Neuronal stem cell (in vitro differentiated cells): ENCODE measurements at regions not wholly inside any gene's neighbourhood (a gene's known extent, or its start where the extent isn't known, plus 50 kb on each side); places are given as distances from the start of the nearest gene placed in this dataset.

Experiments used
- DNase-seq: peaks from one replicate; pipeline ENCODE4 v3.0.0-alpha.2; 2013; ENCODE audit warnings: low spot score
- H2AFZ ChIP-seq: one replicate; pipeline ENCODE4 v1.6.1; 2013; ENCODE audit warnings: mild to moderate bottlenecking, low read length, inconsistent platforms
- H2AK5ac ChIP-seq: 2 replicates; pipeline ENCODE4 v1.6.1; 2013; ENCODE audit warnings: low read depth, mild to moderate bottlenecking, inconsistent platforms, low read length, moderate library complexity, mixed read lengths
- H2BK120ac ChIP-seq: 2 replicates; pipeline ENCODE4 v1.6.1; 2013; ENCODE audit warnings: low read depth, mild to moderate bottlenecking, inconsistent platforms, low read length, moderate library complexity, mixed read lengths
- H2BK12ac ChIP-seq: one replicate; pipeline ENCODE4 v1.6.1; 2013; ENCODE audit warnings: low read length, inconsistent platforms
- H2BK15ac ChIP-seq: 2 replicates; pipeline ENCODE4 v1.6.1; 2013; ENCODE audit warnings: mild to moderate bottlenecking, low read length, inconsistent platforms, mixed read lengths
- H2BK5ac ChIP-seq: one replicate; pipeline ENCODE4 v1.6.1; 2013; ENCODE audit warnings: inconsistent platforms, mild to moderate bottlenecking, low read length, moderate library complexity
- H3K14ac ChIP-seq: one replicate; pipeline ENCODE4 v1.6.1; 2013; ENCODE audit warnings: low read length, inconsistent platforms
- H3K18ac ChIP-seq: 2 replicates; pipeline ENCODE4 v1.6.1; 2013; ENCODE audit warnings: low read length, inconsistent platforms
- H3K23ac ChIP-seq: 2 replicates; pipeline ENCODE4 v1.6.1; 2013; ENCODE audit warnings: low read depth, mild to moderate bottlenecking, mixed read lengths, low read length, inconsistent platforms; ENCODE audit not compliant: poor library complexity
- H3K27ac ChIP-seq: replicated peaks from 3 replicates; pipeline ENCODE4 v1.5.1; 2013; ENCODE audit warnings: low read length, inconsistent platforms
- H3K27me3 ChIP-seq, 3 experiments: 2 replicates each; pipeline ENCODE4 v1.6.1; 2013; ENCODE audit warnings: low read length in 3 of 3, mild to moderate bottlenecking in 2 of 3, inconsistent platforms in 1 of 3, low read depth in 1 of 3, mixed read lengths in 1 of 3, moderate library complexity in 1 of 3; ENCODE audit not compliant: control insufficient read depth in 3 of 3, insufficient read depth in 3 of 3
- H3K36me3 ChIP-seq, 2 donors: replicated peaks in 1 of 2; 2 replicates each; pipeline ENCODE4 v1.6.1; 2013; ENCODE audit warnings: low read length in 2 of 2; ENCODE audit not compliant: control insufficient read depth in 2 of 2, insufficient read depth in 2 of 2
- H3K4ac ChIP-seq: 2 replicates; pipeline ENCODE4 v1.6.1; 2013; ENCODE audit warnings: inconsistent platforms, mild to moderate bottlenecking, low read length, moderate library complexity
- H3K4me1 ChIP-seq, 2 donors: 1 replicate in 1 of 2; 2 replicates in 1 of 2; pipeline ENCODE4 v1.6.1; 2013; ENCODE audit warnings: low read length in 2 of 2, low read depth in 1 of 2; ENCODE audit not compliant: control insufficient read depth in 2 of 2, insufficient read depth in 1 of 2
- H3K4me2 ChIP-seq: one replicate; pipeline ENCODE4 v1.6.1; 2013; ENCODE audit warnings: mild to moderate bottlenecking, low read length, inconsistent platforms; ENCODE audit not compliant: insufficient read depth, poor library complexity, severe bottlenecking
- H3K4me3 ChIP-seq, 2 donors: 2 replicates each; pipeline ENCODE4 v1.5.1; 2013; ENCODE audit warnings: low read length in 2 of 2, mild to moderate bottlenecking in 2 of 2, inconsistent platforms in 1 of 2, moderate library complexity in 1 of 2
- H3K79me1 ChIP-seq: one replicate; pipeline ENCODE4 v1.6.1; 2013; ENCODE audit warnings: low read depth, mild to moderate bottlenecking, inconsistent platforms, low read length, moderate library complexity
- H3K9ac ChIP-seq: one replicate; pipeline ENCODE4 v1.6.1; 2013; ENCODE audit warnings: mild to moderate bottlenecking, low read depth, low read length, inconsistent platforms; ENCODE audit not compliant: poor library complexity
- H3K9me3 ChIP-seq, 2 donors: replicated peaks in 1 of 2; 2 replicates each; pipeline versions ENCODE3 to v1.6.1; 2013; ENCODE audit warnings: low read length in 2 of 2, mild to moderate bottlenecking in 2 of 2, inconsistent platforms in 1 of 2, low read depth in 1 of 2, mixed read lengths in 1 of 2, moderate library complexity in 1 of 2; ENCODE audit not compliant: control insufficient read depth in 2 of 2, insufficient read depth in 1 of 2
- H4K8ac ChIP-seq: one replicate; pipeline ENCODE4 v1.6.1; 2013; ENCODE audit warnings: low read depth, mild to moderate bottlenecking, inconsistent platforms, low read length, moderate library complexity
- H4K91ac ChIP-seq: one replicate; pipeline ENCODE4 v1.6.1; 2013; ENCODE audit warnings: low read length, low read depth, mild to moderate bottlenecking, inconsistent platforms; ENCODE audit not compliant: poor library complexity
- WGBS, 2 donors: extraction: QIAGEN DNeasy Blood & Tissue Kit; methylation state at CpG; one replicate each; pipeline ENCODE4 v1.1.7; 2013; ENCODE audit warnings: missing lambda C conversion rate in 2 of 2, mixed read lengths in 1 of 2; ENCODE audit not compliant: insufficient read length in 2 of 2, insufficient replicate concordance in 1 of 2; ENCODE audit errors: extremely low coverage in 2 of 2; 5-methylcytosine and 5-hydroxymethylcytosine counted together

DNA sequence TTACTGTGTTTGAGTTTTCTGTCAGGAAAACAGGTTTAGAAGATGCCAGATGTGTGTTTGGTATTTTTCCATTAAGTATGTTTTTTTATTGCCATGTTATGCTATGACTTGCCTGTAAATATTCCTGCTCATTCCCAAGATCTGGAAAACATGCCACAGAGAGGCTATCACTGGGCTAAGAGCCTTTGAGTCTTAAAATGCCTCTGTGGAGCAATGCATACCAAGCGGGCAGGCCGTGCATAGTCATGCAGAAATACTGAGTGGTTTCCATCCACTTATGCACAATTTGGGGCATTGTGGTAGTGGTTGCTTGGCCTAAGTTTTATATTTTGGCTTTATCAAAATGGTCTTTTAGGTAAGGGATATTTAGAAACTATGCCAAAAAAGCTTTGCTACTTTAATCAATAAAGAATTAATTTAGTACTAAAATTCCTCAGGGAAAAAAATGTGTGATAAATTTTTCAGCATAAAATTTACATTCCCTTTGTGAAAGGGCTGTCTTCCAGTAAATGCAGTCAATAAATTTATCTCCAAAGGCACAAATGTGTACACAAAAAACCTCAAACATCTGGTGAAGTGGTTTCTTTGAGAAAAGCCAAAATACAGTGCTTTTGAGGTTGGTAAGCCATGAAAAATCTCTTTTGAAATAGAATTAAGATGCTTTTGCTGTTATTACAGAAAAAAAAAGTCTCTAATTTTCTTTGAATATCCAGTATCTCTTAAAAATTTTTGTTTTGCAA is 341.3 kb upstream of the FBXO33 start:
- no peak for DNase-seq
- Histone ChIP-seq H3K4me3 (no peak overlapping the region), H2AK5ac (no peak overlapping the region), H2AFZ (no peak overlapping the region), H3K36me3 (no peaks in the 10 kb centered on the region), H2BK12ac (no peak overlapping the region), H3K4me1 (no peaks in the 10 kb centered on the region), H2BK120ac (no peak overlapping the region), H3K4ac (no peak overlapping the region), H3K27ac (no peak overlapping the region), H3K14ac (no peak overlapping the region), H3K18ac (no peak overlapping the region), H3K4me2 (no peak overlapping the region), H4K8ac (no peak overlapping the region), H2BK5ac (no peak overlapping the region), H3K9ac (no peak overlapping the region), H3K23ac (no peak overlapping the region), H3K27me3 (no peaks in the 10 kb centered on the region), H3K9me3 (no peaks in the 10 kb centered on the region), H2BK15ac (no peak overlapping the region), H3K79me1 (no peaks in the 10 kb centered on the region), H4K91ac (no peak overlapping the region)
- no CpG with 5 or more reads among the region's 2 CpGs for WGBS, 2 donors

DNA sequence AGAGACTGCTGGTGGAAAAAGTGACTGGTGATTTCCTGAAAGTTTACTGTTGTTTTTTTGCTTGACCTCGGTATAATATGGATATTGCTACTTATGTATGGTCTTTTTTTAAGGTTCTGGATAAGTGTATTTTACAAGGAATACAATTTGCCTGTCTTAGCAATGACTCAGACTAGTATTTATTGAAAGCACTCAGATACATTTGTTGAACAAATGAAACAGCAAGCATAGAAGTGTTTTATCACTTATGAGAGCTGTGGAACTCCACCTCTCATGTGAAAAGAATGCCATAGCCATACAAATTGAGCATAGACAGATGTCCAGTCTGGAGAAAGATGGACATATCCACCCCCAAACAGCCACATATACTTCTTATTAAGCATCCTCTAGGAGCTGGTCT is 340.4 kb upstream of the FBXO33 start:
- Histone ChIP-seq H4K91ac (no peak overlapping the region), H2BK120ac (no peak overlapping the region), H3K79me1 (no peaks in the 10 kb centered on the region), H3K4me3 (no peak overlapping the region), H2AFZ (no peak overlapping the region), H2BK15ac (no peak overlapping the region), H3K4ac (no peak overlapping the region), H2BK12ac (no peak overlapping the region), H2AK5ac (no peak overlapping the region), H3K14ac (no peak overlapping the region), H3K18ac (no peak overlapping the region), H3K9me3 (no peaks in the 10 kb centered on the region), H3K9ac (no peak overlapping the region), H3K4me2 (no peak overlapping the region), H3K4me1 (no peaks in the 10 kb centered on the region), H4K8ac (no peak overlapping the region), H3K36me3 (no peaks in the 10 kb centered on the region), H2BK5ac (no peak overlapping the region), H3K23ac (no peak overlapping the region), H3K27me3 (no peaks in the 10 kb centered on the region), H3K27ac (no peak overlapping the region)
- no CpG with 5 or more reads among the region's 1 CpG for WGBS, 2 donors
- no peak for DNase-seq

GRCh38 chr14:39768589-39768988 is 336.4 kb upstream of the FBXO33 start:
- H3K4ac ChIP-seq = no peak overlapping the region
- no peak overlapping the region for H2AFZ ChIP-seq
- H2BK12ac ChIP-seq = no peak overlapping the region
- no CpG with 5 or more reads among the region's 1 CpG for WGBS, 2 donors
- H3K23ac ChIP-seq = no peak overlapping the region
- H2BK5ac ChIP-seq = no peak overlapping the region
- H3K9me3 ChIP-seq = no peaks in the 10 kb centered on the region
- no peaks in the 10 kb centered on the region for H3K36me3 ChIP-seq
- no peak overlapping the region for H3K27ac ChIP-seq
- H2BK120ac ChIP-seq = no peak overlapping the region
- H4K8ac ChIP-seq = no peak overlapping the region
- DNase-seq = no peak
- no peak overlapping the region for H3K9ac ChIP-seq
- no peak overlapping the region for H3K14ac ChIP-seq
- no peak overlapping the region for H3K4me2 ChIP-seq
- no peaks in the 10 kb centered on the region for H3K4me1 ChIP-seq
- no peak overlapping the region for H2BK15ac ChIP-seq
- H3K18ac ChIP-seq = no peak overlapping the region
- no peaks in the 10 kb centered on the region for H3K79me1 ChIP-seq
- H2AK5ac ChIP-seq = no peak overlapping the region
- no peak overlapping the region for H4K91ac ChIP-seq
- H3K4me3 ChIP-seq = no peak overlapping the region
- H3K27me3 ChIP-seq = no peaks in the 10 kb centered on the region

GRCh38 chr14:39766397-39767000 is 334.3 kb upstream of the FBXO33 start:
- Histone ChIP-seq H4K8ac (no peak overlapping the region), H2BK120ac (no peak overlapping the region), H2BK5ac (no peak overlapping the region), H2BK12ac (no peak overlapping the region), H3K18ac (no peak overlapping the region), H3K23ac (no peak overlapping the region), H4K91ac (no peak overlapping the region), H2AK5ac (no peak overlapping the region), H2BK15ac (no peak overlapping the region), H3K4me3 (no peak overlapping the region), H3K79me1 (no peaks in the 10 kb centered on the region), H2AFZ (no peak overlapping the region), H3K4me1 (no peaks in the 10 kb centered on the region), H3K27ac (no peak overlapping the region), H3K36me3 (no peaks in the 10 kb centered on the region), H3K4me2 (no peak overlapping the region), H3K9me3 (no peaks in the 10 kb centered on the region), H3K27me3 (no peaks in the 10 kb centered on the region), H3K14ac (no peak overlapping the region), H3K9ac (no peak overlapping the region), H3K4ac (no peak overlapping the region)
- DNase-seq = no peak
- no CpG with 5 or more reads among the region's 7 CpGs for WGBS, 2 donors
